Endothelial cell of umbilical vein (primary cell): ENCODE measurements at regions not wholly inside any gene's neighbourhood (a gene's known extent, or its start where the extent isn't known, plus 50 kb on each side); places are given as distances from the start of the nearest gene placed in this dataset.

Experiments used
- BruUV-seq: library from RNA; stranded (reverse); fragments of 400-500 nt; replicated peaks from 2 replicates; lab custom pipeline; 2021; lab: Mats Ljungman, UMichigan
- CTCF ChIA-PET: fragments of 300-600, 350-600 bp; sonication (Branson Sonifier 250); formaldehyde crosslinking; loops from one replicate; lab custom pipeline; 2021; ENCODE audit warnings: antibody characterized with exemption, inconsistent platforms; lab: Charles Lee
- POLR2A ChIA-PET: fragments of 300-600, 350-600 bp; sonication (Branson Sonifier 250); formaldehyde crosslinking; loops from one replicate; lab custom pipeline; 2021; ENCODE audit warnings: antibody characterized with exemption, inconsistent platforms; lab: Charles Lee
- DNase-seq: peaks from one replicate; pipeline ENCODE4 v3.0.0-alpha.2; 2011; ENCODE audit warnings: low read depth, low spot score
- FAIRE-seq: peaks from 2 replicates; lab custom pipeline; 2011; peaks lifted over from hg19 to GRCh38; lab: Jason Lieb, UNC
- H2AFZ ChIP-seq: 2 replicates; pipeline ENCODE4 v1.6.0; 2012; ENCODE audit warnings: low read depth, low read length, control low read depth, inconsistent platforms
- H3K27ac ChIP-seq: 2 replicates; pipeline ENCODE4 v1.5.1; 2011; ENCODE audit warnings: low read depth, mild to moderate bottlenecking, control low read depth, low read length, moderate library complexity; ENCODE audit not compliant: insufficient read depth
- H3K27me3 ChIP-seq, 2 experiments: 2 replicates each; pipeline versions ENCODE4 v1.6.0 to v1.6.1; 2011; ENCODE audit warnings: low read length in 2 of 2, mixed read lengths in 1 of 2; ENCODE audit not compliant: control insufficient read depth in 2 of 2, insufficient read depth in 2 of 2
- H3K36me3 ChIP-seq, 2 experiments: 2 replicates in 1 of 2; 3 replicates in 1 of 2; pipeline ENCODE4 v1.5.1; 2011; ENCODE audit warnings: low read length in 2 of 2, mild to moderate bottlenecking in 1 of 2, moderate library complexity in 1 of 2; ENCODE audit not compliant: control insufficient read depth in 2 of 2, insufficient read depth in 2 of 2; ENCODE audit errors: extremely low read depth in 1 of 2
- H3K4me1 ChIP-seq: 3 replicates; pipeline ENCODE4 v1.5.1; 2011; ENCODE audit warnings: mild to moderate bottlenecking, low read length; ENCODE audit not compliant: control insufficient read depth, insufficient read depth; ENCODE audit errors: extremely low read depth
- H3K4me2 ChIP-seq: 2 replicates; pipeline ENCODE4 v1.6.1; 2011; ENCODE audit warnings: low read length, control low read depth, mixed read lengths; ENCODE audit not compliant: insufficient read depth
- H3K4me3 ChIP-seq, 3 experiments: fragments of 200-600 bp in 1 of 3; sonication (generic), shearing (Covaris generic) in 1 of 3; replicated peaks in 1 of 3; 2 replicates each; pipeline ENCODE4 v1.5.1; 2011 to 2016; ENCODE audit warnings: control low read depth in 3 of 3, low read length in 3 of 3, mild to moderate bottlenecking in 2 of 3, inconsistent platforms in 1 of 3, low read depth in 1 of 3, moderate library complexity in 1 of 3; ENCODE audit not compliant: insufficient read depth in 1 of 3
- H3K79me2 ChIP-seq: 2 replicates; pipeline ENCODE4 v1.6.0; 2012; ENCODE audit warnings: low read length, inconsistent platforms; ENCODE audit not compliant: control insufficient read depth, insufficient read depth
- H3K9ac ChIP-seq: replicated peaks from 2 replicates; pipeline ENCODE3; 2011; ENCODE audit warnings: low read length, control low read depth; ENCODE audit not compliant: insufficient read depth; ENCODE audit errors: extremely low read depth
- H3K9me1 ChIP-seq: replicated peaks from 3 replicates; pipeline ENCODE4 v1.6.0; 2011; ENCODE audit warnings: mild to moderate bottlenecking, low read length; ENCODE audit not compliant: control insufficient read depth, insufficient read depth; ENCODE audit errors: extremely low read depth
- H3K9me3 ChIP-seq: replicated peaks from 2 replicates; pipeline ENCODE4 v1.5.1; 2012; ENCODE audit warnings: low read length, inconsistent platforms; ENCODE audit not compliant: control insufficient read depth, insufficient read depth
- H4K20me1 ChIP-seq: replicated peaks from 2 replicates; pipeline ENCODE3; 2011; ENCODE audit warnings: mild to moderate bottlenecking, low read length; ENCODE audit not compliant: control insufficient read depth, insufficient read depth; ENCODE audit errors: extremely low read depth
- CTCF ChIP-seq, 2 donors: IDR thresholded peaks; 1 replicate in 1 of 2; 2 replicates in 1 of 2; pipeline ENCODE4 v1.5.1; 2011; ENCODE audit warnings: low read length in 2 of 2, mild to moderate bottlenecking in 2 of 2, moderate library complexity in 2 of 2, control low read depth in 1 of 2, inconsistent platforms in 1 of 2, low read depth in 1 of 2; ENCODE audit not compliant: insufficient read depth in 1 of 2; ENCODE audit errors: extremely low read depth in 1 of 2
- FOS ChIP-seq: IDR thresholded peaks from 2 replicates; pipeline ENCODE4 v1.6.1; 2011; ENCODE audit warnings: mild to moderate bottlenecking, low read length, moderate library complexity, borderline replicate concordance; ENCODE audit not compliant: insufficient read depth
- GATA2 ChIP-seq: IDR thresholded peaks from 2 replicates; pipeline ENCODE4 v1.7.0; 2011; ENCODE audit warnings: low read depth, mild to moderate bottlenecking, moderate library complexity, mixed read lengths, low read length; ENCODE audit not compliant: insufficient read length, insufficient read depth
- JUN ChIP-seq: IDR thresholded peaks from 2 replicates; pipeline ENCODE4 v1.6.1; 2011; ENCODE audit warnings: borderline replicate concordance, low read depth; ENCODE audit not compliant: insufficient read length, insufficient read depth
- MAX ChIP-seq: IDR thresholded peaks from 2 replicates; pipeline ENCODE4 v1.6.1; 2011; ENCODE audit not compliant: insufficient read depth, insufficient read length
- MYC ChIP-seq: IDR thresholded peaks from one replicate; pipeline ENCODE4 v1.6.1; 2011; ENCODE audit warnings: mild to moderate bottlenecking, low read depth, low read length
- POLR2A ChIP-seq: IDR thresholded peaks from 2 replicates; pipeline ENCODE4 v1.6.1; 2012; ENCODE audit warnings: low read depth, mild to moderate bottlenecking, control low read depth, low read length
- POLR2AphosphoS5 ChIP-seq: IDR thresholded peaks from 2 replicates; pipeline ENCODE4 v1.6.1; 2012; ENCODE audit warnings: low read depth, mild to moderate bottlenecking, control low read depth, low read length, moderate library complexity; ENCODE audit not compliant: insufficient read depth
- dilution Hi-C: fragments of 300-500 bp; cut with MboI; formaldehyde crosslinking; loops from one replicate; pipeline ENCODE4 v1.15.0; 2019; ENCODE audit warnings: low sequenced_read_pairs; ENCODE audit not compliant: extremely low pct_ligation_motif_present
- intact Hi-C: fragments of 100-400 bp; cut with micrococcal nuclease; formaldehyde crosslinking; loops from one replicate; pipeline ENCODE4 v1.10.0; 2022

GRCh38 chr7:118306771-118307170 lies 82.3 kb downstream of the ANKRD7 start:
- Histone ChIP-seq H3K36me3 (no peaks in the 10 kb centered on the region), H3K79me2 (no peaks in the 10 kb centered on the region), H3K4me3 (no peak overlapping the region), H3K9me3 (no peaks in the 10 kb centered on the region), H3K27me3 (no peaks in the 10 kb centered on the region), H3K27ac (no peak overlapping the region), H3K4me1 (no peaks in the 10 kb centered on the region), H3K4me2 (no peak overlapping the region), H2AFZ (no peak overlapping the region), H3K9me1 (no peaks in the 10 kb centered on the region), H3K9ac (no peak overlapping the region), H4K20me1 (no peaks in the 10 kb centered on the region)
- FAIRE-seq (no peak), DNase-seq (no peak)
- dilution Hi-C loops, result no loop called here
- ChIA-PET POLR2A (no interaction called here), CTCF (no interaction called here)
- BruUV-seq, result no TSS peak
- TF ChIP-seq POLR2AphosphoS5 (no peak), FOS (no peak), JUN (no peak), CTCF (IDR thresholded peaks at IDR 0.05; ENCODE audit: extremely low read depth in 1 of 2, insufficient read depth in 1 of 2, low read depth in 1 of 2, low read length in 2 of 2) (no peak)
- intact Hi-C loops, result no loop called here

GRCh38 chr7:118311121-118311836 lies 86.8 kb downstream of the ANKRD7 start:
- Histone ChIP-seq H3K27me3 (no peaks in the 10 kb centered on the region), H3K36me3 (no peaks in the 10 kb centered on the region), H3K4me3 (no peak overlapping the region), H2AFZ (no peak overlapping the region), H3K4me1 (no peaks in the 10 kb centered on the region), H3K4me2 (no peak overlapping the region), H4K20me1 (no peaks in the 10 kb centered on the region), H3K27ac (no peak overlapping the region), H3K79me2 (no peaks in the 10 kb centered on the region), H3K9me3 (no peaks in the 10 kb centered on the region), H3K9ac (no peak overlapping the region), H3K9me1 (no peaks in the 10 kb centered on the region)
- DNase-seq (no peak), FAIRE-seq (no peak)
- TF ChIP-seq CTCF (IDR thresholded peaks at IDR 0.05; ENCODE audit: extremely low read depth in 1 of 2, insufficient read depth in 1 of 2, low read depth in 1 of 2, low read length in 2 of 2) (no peak), POLR2A (no peak), MAX (no peak), JUN (no peak), FOS (no peak), GATA2 (no peak), POLR2AphosphoS5 (no peak), MYC (no peak)
- intact Hi-C loops, result no loop called here
- dilution Hi-C loops, result no loop called here
- ChIA-PET POLR2A (no interaction called here), CTCF (no interaction called here)
- no TSS peak for BruUV-seq
